K562 (cell line): ENCODE measurements at regions not wholly inside any gene's neighbourhood (a gene's known extent, or its start where the extent isn't known, plus 50 kb on each side); places are given as distances from the start of the nearest gene placed in this dataset.

Source experiments
- ATAC-seq: fragments of 200-7000 bp; cut with Tn5 transposase; 3 replicates; pipeline ENCODE4 v1.9.1; 2020; ENCODE audit warnings: moderate library complexity
- BruUV-seq: library from RNA; stranded (reverse); fragments of 400-500 nt; replicated peaks from 2 replicates; lab custom pipeline; 2021; lab: Mats Ljungman, UMichigan
- CTCF ChIA-PET: fragments of 300-600 bp; formaldehyde crosslinking; extraction: SDS; loops from one replicate; lab custom pipeline; 2021; ENCODE audit warnings: low intra/inter-chr PET ratio; lab: Yijun Ruan, JAX
- POLR2A ChIA-PET: fragments of 300-600, 350-650 bp; sonication (Branson Sonifier 250); formaldehyde crosslinking; extraction: SDS; loops from one replicate; lab custom pipeline; 2021; ENCODE audit warnings: antibody characterized with exemption, inconsistent platforms; lab: Yijun Ruan, JAX
- DNase-seq, 4 experiments: peaks; one replicate each; pipeline versions ENCODE4 v3.0.0 to v3.0.0-alpha.2; 2011 to 2018; ENCODE audit warnings: low spot score in 3 of 4, mixed read lengths in 3 of 4; ENCODE audit errors: extremely low read depth in 1 of 4
- FAIRE-seq: peaks from 2 replicates; lab custom pipeline; 2011; peaks lifted over from hg19 to GRCh38; lab: Jason Lieb, UNC
- H2AFZ ChIP-seq: 2 replicates; pipeline ENCODE4 v1.6.0; 2011; ENCODE audit warnings: low read depth, low read length, control low read depth, inconsistent platforms
- H3K27ac ChIP-seq: fragments of 200-600 bp; 3 replicates; pipeline ENCODE4 v1.8.0; 2011; ENCODE audit warnings: low read depth, mild to moderate bottlenecking, control low read depth, inconsistent platforms, low read length, moderate library complexity, mixed read lengths; ENCODE audit errors: extremely low read depth
- H3K27me3 ChIP-seq, 2 experiments: fragments of 300-600 bp in 1 of 2; 2 replicates in 1 of 2; 3 replicates in 1 of 2; pipeline versions ENCODE4 v1.6.0 to v1.8.0; 2011; ENCODE audit warnings: inconsistent platforms in 2 of 2, low read length in 2 of 2, mild to moderate bottlenecking in 1 of 2, mixed read lengths in 1 of 2, moderate library complexity in 1 of 2; ENCODE audit not compliant: control insufficient read depth in 2 of 2, insufficient read depth in 2 of 2
- H3K36me3 ChIP-seq: fragments of 300-600 bp; 3 replicates; pipeline ENCODE4 v1.8.0; 2011; ENCODE audit warnings: mild to moderate bottlenecking, low read length, inconsistent platforms; ENCODE audit not compliant: control insufficient read depth, insufficient read depth
- H3K4me1 ChIP-seq, 2 experiments: fragments of 200-600 bp in 1 of 2; replicated peaks in 1 of 2; 2 replicates in 1 of 2; 3 replicates in 1 of 2; pipeline versions ENCODE4 v1.5.1 to v1.8.0; 2011; ENCODE audit warnings: inconsistent platforms in 2 of 2, low read length in 2 of 2, mild to moderate bottlenecking in 1 of 2, mixed read lengths in 1 of 2, moderate library complexity in 1 of 2; ENCODE audit not compliant: control insufficient read depth in 2 of 2, insufficient read depth in 2 of 2
- H3K4me2 ChIP-seq: 2 replicates; pipeline ENCODE4 v1.6.1; 2011; ENCODE audit warnings: low read length, control low read depth, inconsistent platforms, mixed read lengths; ENCODE audit not compliant: insufficient read depth
- H3K4me3 ChIP-seq: fragments of 200-600 bp; sonication (generic), shearing (Covaris generic); 2 replicates; pipeline ENCODE4 v1.5.1; 2016; ENCODE audit warnings: control low read depth, inconsistent platforms
- H3K79me2 ChIP-seq: fragments of 200-600 bp; 3 replicates; pipeline ENCODE4 v1.8.0; 2011; ENCODE audit warnings: low read length, inconsistent platforms; ENCODE audit not compliant: control insufficient read depth, insufficient read depth
- H3K9ac ChIP-seq, 2 experiments: 2 replicates each; pipeline versions ENCODE4 v1.6.0 to v1.6.1; 2011; ENCODE audit warnings: low read depth in 2 of 2, low read length in 2 of 2, control low read depth in 1 of 2, inconsistent platforms in 1 of 2, mild to moderate bottlenecking in 1 of 2, mixed read lengths in 1 of 2; ENCODE audit not compliant: insufficient read depth in 1 of 2
- H3K9me1 ChIP-seq: one replicate; pipeline ENCODE4 v1.6.0; 2011; ENCODE audit warnings: inconsistent platforms, mild to moderate bottlenecking, low read length, moderate library complexity; ENCODE audit not compliant: control insufficient read depth, insufficient read depth
- H3K9me3 ChIP-seq: replicated peaks from 2 replicates; pipeline ENCODE4 v1.5.1; 2011; ENCODE audit warnings: low read depth, low read length, inconsistent platforms; ENCODE audit not compliant: control insufficient read depth, insufficient read depth
- H4K20me1 ChIP-seq: replicated peaks from 2 replicates; pipeline ENCODE4 v1.6.1; 2011; ENCODE audit warnings: low read length, inconsistent platforms, mixed read lengths; ENCODE audit not compliant: control insufficient read depth, insufficient read depth
- SMARCA5 ChIP-seq: fragments of 450-650 bp; IDR thresholded peaks from 2 replicates; pipeline ENCODE4 v1.6.1; 2016
- ZNF408 ChIP-seq: fragments of 250-450 bp; sonication (Bioruptor Pico); IDR thresholded peaks from 2 replicates; pipeline ENCODE4 v1.4.0; 2020; ENCODE audit warnings: low read depth, mild to moderate bottlenecking, moderate library complexity
- WGBS: fragments of 100-300 bp; shearing (Covaris generic); methylation state at CpG from one replicate; pipeline ENCODE4 v1.1.6; 2016; ENCODE audit warnings: low coverage, mixed read lengths; ENCODE audit not compliant: insufficient coverage; ENCODE audit errors: missing lambda C conversion rate; 5-methylcytosine and 5-hydroxymethylcytosine counted together
- in situ Hi-C: fragments of 300-500 bp; cut with MboI; formaldehyde crosslinking; loops from 4 replicates; pipeline ENCODE4 v1.15.0; 2018; ENCODE audit warnings: inconsistent platforms, mixed read lengths
- intact Hi-C: fragments of 100-400 bp; cut with micrococcal nuclease; formaldehyde crosslinking; loops from 2 replicates; pipeline ENCODE4 v1.14.2; 2022
- TF ChIP-seq, protein P1 (sequence below), 3 experiments: IDR thresholded peaks in 2 of 3; conservative IDR thresholded peaks in 1 of 3; 2 replicates each; pipeline ENCODE4 v1.5.1; 2011 to 2012; ENCODE audit warnings: low read length in 3 of 3, mild to moderate bottlenecking in 3 of 3, control low read depth in 2 of 3, improper control_type of control experiment in 1 of 3, inconsistent platforms in 1 of 3, low read depth in 1 of 3, mixed read lengths in 1 of 3, moderate library complexity in 1 of 3; ENCODE audit not compliant: insufficient read depth in 2 of 3
- TF ChIP-seq, protein P2 (sequence below): fragments of 250-450 bp; sonication (Bioruptor Pico); IDR thresholded peaks from 2 replicates; pipeline ENCODE4 v1.5.0; 2021; ENCODE audit warnings: mild to moderate bottlenecking, borderline replicate concordance
- TF ChIP-seq, protein P3 (sequence below): fragments of 450-650 bp; formaldehyde crosslinking; conservative IDR thresholded peaks from 2 replicates; pipeline ENCODE4 v1.4.0; 2022; ENCODE audit warnings: mild to moderate bottlenecking, missing genetic modification characterization

DNA sequence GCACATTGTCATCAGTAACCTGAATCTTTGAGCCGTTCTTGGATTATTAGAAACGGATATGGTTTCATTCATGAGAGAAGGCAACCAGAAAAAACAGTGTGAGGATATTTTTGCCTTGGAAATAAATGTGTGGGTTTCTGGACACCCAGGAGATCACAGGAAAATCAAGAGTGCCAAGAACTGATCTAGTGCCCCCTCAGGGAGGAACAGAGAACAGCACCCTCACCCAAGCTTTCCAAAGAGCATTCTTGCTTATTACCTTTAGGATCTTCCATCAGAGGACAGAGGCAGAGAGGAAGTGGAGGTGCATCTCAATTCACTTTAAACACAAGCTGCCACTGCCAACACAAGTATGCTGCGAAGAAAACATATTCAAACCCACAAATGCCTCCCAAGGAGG lies 851.5 kb upstream of the COBL start:
- H3K79me2 ChIP-seq, result no peaks in the 10 kb centered on the region
- no peaks in the 10 kb centered on the region for H3K4me1 ChIP-seq
- POLR2A ChIA-PET, result no interaction called here
- H2AFZ ChIP-seq, result no peak overlapping the region
- FAIRE-seq (no peak), DNase-seq (peak in 3 of 4 experiments; percentile 4 to 8 (median 7)), ATAC-seq (no peak)
- no peaks in the 10 kb centered on the region for H4K20me1 ChIP-seq
- TF ChIP-seq ZNF408 (no peak), SMARCA5 (no peak)
- TF ChIP-seq, protein P1, sequence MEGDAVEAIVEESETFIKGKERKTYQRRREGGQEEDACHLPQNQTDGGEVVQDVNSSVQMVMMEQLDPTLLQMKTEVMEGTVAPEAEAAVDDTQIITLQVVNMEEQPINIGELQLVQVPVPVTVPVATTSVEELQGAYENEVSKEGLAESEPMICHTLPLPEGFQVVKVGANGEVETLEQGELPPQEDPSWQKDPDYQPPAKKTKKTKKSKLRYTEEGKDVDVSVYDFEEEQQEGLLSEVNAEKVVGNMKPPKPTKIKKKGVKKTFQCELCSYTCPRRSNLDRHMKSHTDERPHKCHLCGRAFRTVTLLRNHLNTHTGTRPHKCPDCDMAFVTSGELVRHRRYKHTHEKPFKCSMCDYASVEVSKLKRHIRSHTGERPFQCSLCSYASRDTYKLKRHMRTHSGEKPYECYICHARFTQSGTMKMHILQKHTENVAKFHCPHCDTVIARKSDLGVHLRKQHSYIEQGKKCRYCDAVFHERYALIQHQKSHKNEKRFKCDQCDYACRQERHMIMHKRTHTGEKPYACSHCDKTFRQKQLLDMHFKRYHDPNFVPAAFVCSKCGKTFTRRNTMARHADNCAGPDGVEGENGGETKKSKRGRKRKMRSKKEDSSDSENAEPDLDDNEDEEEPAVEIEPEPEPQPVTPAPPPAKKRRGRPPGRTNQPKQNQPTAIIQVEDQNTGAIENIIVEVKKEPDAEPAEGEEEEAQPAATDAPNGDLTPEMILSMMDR (IDR thresholded peaks at IDR 0.05 in 2 of 3, conservative IDR thresholded peaks at IDR 0.05 in 1 of 3; ENCODE audit: insufficient read depth in 2 of 3, low read depth in 1 of 3, low read length in 3 of 3), result 0 out of 6 replicates have a peak, but pooled peaks of 1 of the 3 experiments have one; percentile 24
- TF ChIP-seq, protein P2, sequence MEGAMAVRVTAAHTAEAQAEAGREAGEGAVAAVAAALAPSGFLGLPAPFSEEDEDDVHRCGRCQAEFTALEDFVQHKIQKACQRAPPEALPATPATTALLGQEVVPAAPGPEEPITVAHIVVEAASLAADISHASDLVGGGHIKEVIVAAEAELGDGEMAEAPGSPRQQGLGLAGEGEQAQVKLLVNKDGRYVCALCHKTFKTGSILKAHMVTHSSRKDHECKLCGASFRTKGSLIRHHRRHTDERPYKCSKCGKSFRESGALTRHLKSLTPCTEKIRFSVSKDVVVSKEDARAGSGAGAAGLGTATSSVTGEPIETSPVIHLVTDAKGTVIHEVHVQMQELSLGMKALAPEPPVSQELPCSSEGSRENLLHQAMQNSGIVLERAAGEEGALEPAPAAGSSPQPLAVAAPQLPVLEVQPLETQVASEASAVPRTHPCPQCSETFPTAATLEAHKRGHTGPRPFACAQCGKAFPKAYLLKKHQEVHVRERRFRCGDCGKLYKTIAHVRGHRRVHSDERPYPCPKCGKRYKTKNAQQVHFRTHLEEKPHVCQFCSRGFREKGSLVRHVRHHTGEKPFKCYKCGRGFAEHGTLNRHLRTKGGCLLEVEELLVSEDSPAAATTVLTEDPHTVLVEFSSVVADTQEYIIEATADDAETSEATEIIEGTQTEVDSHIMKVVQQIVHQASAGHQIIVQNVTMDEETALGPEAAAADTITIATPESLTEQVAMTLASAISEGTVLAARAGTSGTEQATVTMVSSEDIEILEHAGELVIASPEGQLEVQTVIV, result no peak
- TF ChIP-seq, protein P3, sequence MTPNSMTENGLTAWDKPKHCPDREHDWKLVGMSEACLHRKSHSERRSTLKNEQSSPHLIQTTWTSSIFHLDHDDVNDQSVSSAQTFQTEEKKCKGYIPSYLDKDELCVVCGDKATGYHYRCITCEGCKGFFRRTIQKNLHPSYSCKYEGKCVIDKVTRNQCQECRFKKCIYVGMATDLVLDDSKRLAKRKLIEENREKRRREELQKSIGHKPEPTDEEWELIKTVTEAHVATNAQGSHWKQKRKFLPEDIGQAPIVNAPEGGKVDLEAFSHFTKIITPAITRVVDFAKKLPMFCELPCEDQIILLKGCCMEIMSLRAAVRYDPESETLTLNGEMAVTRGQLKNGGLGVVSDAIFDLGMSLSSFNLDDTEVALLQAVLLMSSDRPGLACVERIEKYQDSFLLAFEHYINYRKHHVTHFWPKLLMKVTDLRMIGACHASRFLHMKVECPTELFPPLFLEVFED (CRISPR knock-in tag), result no peak
- no peak overlapping the region for H3K9ac ChIP-seq
- H3K36me3 ChIP-seq, result no peaks in the 10 kb centered on the region
- H3K27me3 ChIP-seq, result no peaks in the 10 kb centered on the region
- no peak overlapping the region for H3K4me3 ChIP-seq
- no peak overlapping the region for H3K27ac ChIP-seq
- in situ Hi-C loops (no loop called here), intact Hi-C loops (no loop called here)
- no peak overlapping the region for H3K4me2 ChIP-seq
- BruUV-seq, result no TSS peak
- no peaks in the 10 kb centered on the region for H3K9me1 ChIP-seq
- 0% methylated on average over 3 of the region's 3 CpGs for WGBS
- no peaks in the 10 kb centered on the region for H3K9me3 ChIP-seq
- CTCF ChIA-PET, result no interaction called here
